C4-2B (cell line): ENCODE measurements at regions not wholly inside any gene's neighbourhood (a gene's known extent, or its start where the extent isn't known, plus 50 kb on each side); places are given as distances from the start of the nearest gene placed in this dataset.

Experiments
- CTCF ChIP-seq: fragments of 450-650 bp; conservative IDR thresholded peaks from 2 replicates; pipeline ENCODE4 v1.5.1; 2017; ENCODE audit warnings: mild to moderate bottlenecking
- ZFX ChIP-seq: fragments of 450-650 bp; IDR thresholded peaks from 2 replicates; pipeline ENCODE4 v1.6.1; 2017

- TF ChIP-seq CTCF: no peak
- no peak for TF ChIP-seq ZFX
Measured at GRCh38 chr15:69647142-69647513, 194.5 kb downstream of the RPLP1 start.
